Activated naive CD8-positive, alpha-beta T cell treated with anti-CD3 and anti-CD28 coated beads for 36 hours (primary cell): ENCODE measurements at regions not wholly inside any gene's neighbourhood (a gene's known extent, or its start where the extent isn't known, plus 50 kb on each side); places are given as distances from the start of the nearest gene placed in this dataset.

ENCODE experiments used
- DNase-seq: peaks from one replicate; pipeline ENCODE4 v3.0.0; 2021
- H3K27ac Mint-ChIP-seq: one replicate; pipeline ENCODE4 v1.8.0; 2022; ENCODE audit warnings: mild to moderate bottlenecking, moderate library complexity, mixed read lengths
- H3K27me3 Mint-ChIP-seq: one replicate; pipeline ENCODE4 v1.8.0; 2022; ENCODE audit warnings: mild to moderate bottlenecking, mixed read lengths
- H3K36me3 Mint-ChIP-seq: one replicate; pipeline ENCODE4 v1.8.0; 2021; ENCODE audit warnings: mild to moderate bottlenecking, mixed read lengths
- H3K4me1 Mint-ChIP-seq: one replicate; pipeline ENCODE4 v1.8.0; 2021; ENCODE audit warnings: mixed read lengths
- H3K4me3 Mint-ChIP-seq: one replicate; pipeline ENCODE4 v1.8.0; 2022; ENCODE audit warnings: mild to moderate bottlenecking, moderate library complexity, mixed read lengths
- H3K9me3 Mint-ChIP-seq: one replicate; pipeline ENCODE4 v1.8.0; 2022; ENCODE audit warnings: mixed read lengths

DNA sequence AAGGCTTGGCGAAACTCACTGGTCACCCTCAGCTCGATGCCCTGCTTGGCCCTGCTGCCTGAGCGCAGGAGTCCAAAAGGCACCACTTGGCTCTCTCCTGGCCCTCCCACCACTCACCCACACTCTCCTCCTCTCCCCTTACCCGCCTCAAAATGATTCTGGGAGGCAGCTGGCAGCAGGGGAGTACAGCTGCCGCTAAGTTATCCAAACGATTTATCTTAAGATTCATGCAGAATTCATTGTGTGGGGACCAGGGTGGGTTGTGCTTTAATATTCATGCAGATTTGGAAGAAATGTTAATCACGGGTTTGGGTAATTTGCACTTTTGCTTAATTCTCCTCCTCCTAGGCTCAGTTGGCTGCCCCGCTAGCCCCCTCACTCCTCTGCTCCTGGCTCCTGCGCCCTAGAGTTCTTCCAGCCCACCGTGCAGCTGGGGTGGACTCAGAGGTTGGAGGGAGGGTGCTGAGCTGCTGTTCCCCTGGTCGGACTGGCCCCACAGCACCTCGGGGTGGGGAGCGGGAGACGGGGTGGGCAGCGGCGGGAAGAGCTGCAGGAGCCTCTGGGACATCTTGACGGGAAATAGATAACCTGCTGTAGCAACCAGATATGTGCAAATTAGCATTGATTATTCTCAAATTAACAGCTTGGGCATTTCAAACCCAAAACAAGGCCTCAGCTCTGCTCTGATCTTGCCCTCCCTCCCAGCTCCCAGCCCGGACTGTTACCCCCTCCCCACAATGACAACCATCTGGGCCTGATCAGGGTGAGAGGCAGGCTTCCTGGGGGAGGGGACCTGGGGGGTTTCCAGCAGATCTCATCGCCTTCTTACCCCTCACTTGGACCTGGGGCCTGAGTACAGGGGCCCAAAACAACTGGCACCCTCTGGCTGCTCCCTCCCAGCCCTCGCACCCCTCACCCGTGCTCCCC lies 122.6 kb upstream of the RPL38 start:
- H3K4me1 Mint-ChIP-seq = no peaks in the 10 kb centered on the region
- no peak for DNase-seq
- no peak overlapping the region for H3K27ac Mint-ChIP-seq
- no peaks in the 10 kb centered on the region for H3K36me3 Mint-ChIP-seq
- no peak overlapping the region for H3K4me3 Mint-ChIP-seq
- peaks cover 7% of the 10 kb centered on the region for H3K9me3 Mint-ChIP-seq
- H3K27me3 Mint-ChIP-seq = no peaks in the 10 kb centered on the region

DNA sequence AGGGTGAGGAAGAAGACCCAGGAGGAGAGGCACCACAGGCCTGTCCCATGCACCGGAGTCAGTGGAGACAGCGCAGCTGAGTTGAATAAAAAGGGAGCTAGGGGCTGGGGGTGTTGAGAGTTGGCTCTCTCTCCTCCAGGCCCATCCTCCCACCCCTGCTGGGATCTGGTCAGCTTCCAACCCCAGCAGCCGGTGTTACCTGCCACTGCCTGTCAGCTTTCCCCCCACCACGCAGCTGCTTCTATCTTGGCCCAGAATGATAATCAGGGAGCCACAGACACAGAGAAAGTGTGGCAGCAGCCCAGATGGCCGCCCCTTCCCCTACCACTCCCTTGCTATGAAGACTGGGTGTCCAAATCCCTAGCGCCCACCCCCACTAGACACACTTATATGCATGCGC lies 120.6 kb upstream of the RPL38 start:
- no peaks in the 10 kb centered on the region for H3K36me3 Mint-ChIP-seq
- H3K4me1 Mint-ChIP-seq = no peaks in the 10 kb centered on the region
- H3K27me3 Mint-ChIP-seq = no peaks in the 10 kb centered on the region
- H3K27ac Mint-ChIP-seq = no peak overlapping the region
- H3K9me3 Mint-ChIP-seq = peaks cover 7% of the 10 kb centered on the region
- DNase-seq = no peak
- no peak overlapping the region for H3K4me3 Mint-ChIP-seq

DNA sequence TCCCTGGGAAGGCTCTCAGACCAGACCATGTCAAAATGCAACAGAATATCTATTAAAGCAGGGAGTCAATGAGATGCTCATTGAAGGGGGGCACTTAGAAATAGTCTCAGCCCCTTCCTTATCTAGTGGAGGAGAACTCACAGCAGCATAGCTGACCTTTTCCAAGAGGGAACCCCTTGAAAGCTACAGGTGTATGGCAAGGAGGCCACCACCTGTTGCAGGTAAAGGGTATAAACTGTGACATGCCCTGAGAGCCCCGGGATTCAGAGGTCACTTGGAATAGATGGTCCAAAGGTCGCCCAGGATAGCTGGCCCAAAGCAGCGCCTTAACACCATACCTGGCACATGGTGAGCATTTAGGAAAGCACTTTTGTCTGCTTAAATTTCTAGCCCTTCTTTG lies 120.2 kb upstream of the RPL38 start:
- H3K36me3 Mint-ChIP-seq = no peaks in the 10 kb centered on the region
- no peak for DNase-seq
- H3K4me3 Mint-ChIP-seq = no peak overlapping the region
- peaks cover 7% of the 10 kb centered on the region for H3K9me3 Mint-ChIP-seq
- no peaks in the 10 kb centered on the region for H3K4me1 Mint-ChIP-seq
- no peak overlapping the region for H3K27ac Mint-ChIP-seq
- no peaks in the 10 kb centered on the region for H3K27me3 Mint-ChIP-seq

DNA sequence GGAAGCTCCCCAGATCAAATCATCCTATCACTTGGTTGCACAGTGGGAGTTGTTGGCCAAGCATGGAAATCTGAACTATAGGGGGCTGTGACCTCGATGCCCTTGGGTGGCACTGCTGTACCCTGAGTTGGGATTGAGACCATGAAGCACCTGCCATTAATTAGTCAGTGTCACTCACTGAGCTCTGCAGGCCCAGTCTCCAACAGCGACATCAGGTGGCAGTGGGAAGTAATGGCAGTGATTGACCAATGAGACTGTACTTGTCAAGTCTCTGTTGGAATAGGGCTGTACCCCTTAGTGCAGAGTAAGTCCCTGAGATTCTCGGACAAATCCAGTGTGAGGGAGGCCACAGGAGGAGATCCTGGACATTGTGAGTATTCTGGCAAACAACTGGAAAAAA lies 118.0 kb upstream of the RPL38 start:
- DNase-seq = peak; percentile 8
- Mint-ChIP-seq H3K36me3 (no peaks in the 10 kb centered on the region), H3K4me1 (no peaks in the 10 kb centered on the region), H3K27ac (no peak overlapping the region), H3K27me3 (peaks cover 9% of the 10 kb centered on the region), H3K9me3 (peaks cover 7% of the 10 kb centered on the region), H3K4me3 (no peak overlapping the region)

DNA sequence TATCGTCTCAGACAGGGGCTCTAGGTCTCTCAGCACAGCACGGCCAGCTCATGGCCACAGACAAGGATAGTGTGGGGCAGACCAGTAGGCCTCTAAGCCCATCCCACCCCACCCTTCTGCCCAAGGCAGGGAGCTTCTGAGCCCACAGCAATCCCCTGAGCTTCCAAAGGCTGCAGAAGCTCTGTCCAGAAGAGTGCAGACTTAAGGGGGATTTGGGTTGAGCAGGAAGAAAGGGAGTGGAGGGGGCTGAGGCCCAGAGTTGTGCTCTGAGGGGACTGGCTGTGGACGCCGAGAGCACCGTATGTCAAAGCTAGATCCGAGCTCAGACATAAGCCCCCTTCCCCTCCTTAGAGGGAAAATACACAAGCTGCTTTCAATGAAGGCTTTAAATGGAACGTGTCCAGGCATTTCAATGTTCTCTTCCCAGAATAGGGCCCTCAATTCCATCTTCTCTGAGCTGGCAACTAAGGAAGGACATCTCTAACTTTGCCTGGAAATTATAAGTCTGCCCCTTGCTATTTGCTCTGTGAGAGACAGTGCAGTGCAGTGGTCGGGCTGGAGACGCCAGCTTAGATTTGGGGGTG lies 116.4 kb upstream of the RPL38 start:
- Mint-ChIP-seq H3K36me3 (no peaks in the 10 kb centered on the region), H3K27me3 (peaks cover 9% of the 10 kb centered on the region), H3K9me3 (peaks cover 9% of the 10 kb centered on the region), H3K4me3 (no peak overlapping the region), H3K4me1 (no peaks in the 10 kb centered on the region), H3K27ac (no peak overlapping the region)
- DNase-seq = no peak

- no peak overlapping the region for H3K4me3 Mint-ChIP-seq
- no peak for DNase-seq
- no peaks in the 10 kb centered on the region for H3K36me3 Mint-ChIP-seq
- no peaks in the 10 kb centered on the region for H3K4me1 Mint-ChIP-seq
- peaks cover 12% of the 10 kb centered on the region for H3K27me3 Mint-ChIP-seq
- peaks cover 9% of the 10 kb centered on the region for H3K9me3 Mint-ChIP-seq
- H3K27ac Mint-ChIP-seq = no peak overlapping the region
Measured at GRCh38 chr17:74088285-74088933, 115.1 kb upstream of the RPL38 start.

DNA sequence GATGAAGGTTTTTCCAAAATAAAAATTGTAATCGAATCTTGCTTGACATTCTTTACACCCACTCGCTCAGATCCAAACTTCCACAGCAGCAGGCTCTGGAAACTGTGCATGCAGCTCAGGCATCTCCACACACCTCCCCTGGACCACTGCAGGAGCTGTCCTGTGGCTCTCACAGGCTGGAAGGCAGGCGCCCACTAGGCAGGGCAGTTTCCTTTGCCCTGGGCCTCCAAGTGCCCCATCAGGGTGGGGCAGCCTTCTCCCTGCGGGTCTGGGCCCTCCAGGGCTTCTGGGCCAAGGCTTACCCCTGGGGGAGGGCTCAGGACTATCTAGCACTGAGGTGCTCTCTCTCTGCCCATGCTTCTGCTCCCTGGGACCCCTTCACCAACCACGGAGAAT lies 114.5 kb upstream of the RPL38 start:
- Mint-ChIP-seq H3K36me3 (no peaks in the 10 kb centered on the region), H3K27ac (no peak overlapping the region), H3K4me1 (no peaks in the 10 kb centered on the region)

DNA sequence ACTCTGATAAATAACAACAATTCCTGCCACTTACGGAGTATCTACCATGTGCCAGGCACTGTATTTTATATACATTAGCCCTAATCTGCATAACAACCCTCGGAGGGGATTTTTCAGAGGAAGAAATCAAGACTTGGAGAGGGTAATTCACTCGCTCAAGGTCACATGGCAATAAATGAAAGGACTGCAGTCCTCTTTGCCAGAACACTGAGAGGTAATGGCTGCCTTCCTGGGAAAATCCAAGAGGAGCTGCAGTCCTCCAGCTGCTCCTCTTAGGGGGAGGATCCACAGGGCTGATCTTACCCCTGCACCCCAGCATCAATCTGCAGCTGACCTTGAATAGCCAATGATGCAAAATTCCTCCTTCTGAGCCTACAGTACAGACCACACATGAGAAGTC lies 114.1 kb upstream of the RPL38 start:
- DNase-seq = no peak
- Mint-ChIP-seq H3K36me3 (no peaks in the 10 kb centered on the region), H3K9me3 (peaks cover 9% of the 10 kb centered on the region), H3K27ac (no peak overlapping the region), H3K27me3 (peaks cover 12% of the 10 kb centered on the region), H3K4me1 (no peaks in the 10 kb centered on the region), H3K4me3 (no peak overlapping the region)

More for the DNA sequence above, 114.5 kb upstream of the RPL38 start:
- DNase-seq = no peak
- Mint-ChIP-seq H3K27me3 (peaks cover 12% of the 10 kb centered on the region), H3K4me3 (no peak overlapping the region), H3K9me3 (peaks cover 9% of the 10 kb centered on the region)

GRCh38 chr17:74089869-74090464 lies 113.5 kb upstream of the RPL38 start:
- Mint-ChIP-seq H3K4me3 (no peak overlapping the region), H3K27ac (no peak overlapping the region), H3K9me3 (peaks cover 8% of the 10 kb centered on the region), H3K4me1 (no peaks in the 10 kb centered on the region), H3K27me3 (peaks cover 12% of the 10 kb centered on the region), H3K36me3 (no peaks in the 10 kb centered on the region)
- peak; percentile 51 for DNase-seq

DNA sequence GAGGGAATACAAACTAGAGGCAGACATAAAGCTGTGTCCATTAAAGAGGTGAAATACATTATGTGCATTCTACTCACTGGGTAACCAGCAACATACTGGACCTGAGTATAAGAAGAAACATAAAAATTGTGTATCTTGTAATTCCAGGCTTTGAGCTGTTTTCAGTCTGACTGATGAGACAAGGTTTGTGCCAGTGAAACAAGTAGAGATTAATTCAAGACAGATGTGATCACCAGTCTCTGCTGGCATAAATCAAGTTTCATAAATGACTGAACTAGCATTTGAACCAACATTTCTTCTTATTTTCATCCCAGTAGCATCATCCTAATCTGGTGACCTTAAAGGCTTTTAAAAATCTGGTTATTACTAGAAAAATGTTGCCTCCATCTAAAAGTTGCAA lies 108.8 kb upstream of the RPL38 start:
- peaks cover 2% of the 10 kb centered on the region for H3K9me3 Mint-ChIP-seq
- no peak overlapping the region for H3K4me3 Mint-ChIP-seq
- no peaks in the 10 kb centered on the region for H3K4me1 Mint-ChIP-seq

DNA sequence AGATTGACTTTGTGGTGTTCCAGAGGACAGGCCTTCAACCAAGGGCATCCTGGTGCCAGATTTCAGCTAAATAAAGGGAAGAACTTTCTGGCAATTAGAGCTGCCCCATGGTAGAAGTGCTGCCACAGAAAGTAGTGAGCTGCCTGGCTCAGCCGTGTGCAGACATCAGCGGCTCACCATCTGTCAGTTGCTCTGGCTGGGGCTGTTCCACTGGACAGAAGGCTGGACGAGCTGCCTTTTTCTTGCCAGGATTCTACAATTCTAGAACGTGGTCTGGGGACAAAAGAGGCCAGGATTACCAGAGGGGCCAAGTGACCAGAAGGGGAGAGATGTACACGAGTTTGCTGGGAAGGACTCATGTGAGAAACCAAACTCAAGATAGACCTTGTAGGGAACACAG lies 107.0 kb upstream of the RPL38 start:
- H3K9me3 Mint-ChIP-seq = peaks cover 2% of the 10 kb centered on the region
- H3K27me3 Mint-ChIP-seq = peaks cover 3% of the 10 kb centered on the region
- no peaks in the 10 kb centered on the region for H3K4me1 Mint-ChIP-seq
- no peak for DNase-seq
- no peak overlapping the region for H3K27ac Mint-ChIP-seq
- no peak overlapping the region for H3K4me3 Mint-ChIP-seq
- H3K36me3 Mint-ChIP-seq = no peaks in the 10 kb centered on the region

More for the DNA sequence above, 108.8 kb upstream of the RPL38 start:
- H3K36me3 Mint-ChIP-seq = no peaks in the 10 kb centered on the region
- no peak for DNase-seq
- peaks cover 3% of the 10 kb centered on the region for H3K27me3 Mint-ChIP-seq
- H3K27ac Mint-ChIP-seq = no peak overlapping the region

DNA sequence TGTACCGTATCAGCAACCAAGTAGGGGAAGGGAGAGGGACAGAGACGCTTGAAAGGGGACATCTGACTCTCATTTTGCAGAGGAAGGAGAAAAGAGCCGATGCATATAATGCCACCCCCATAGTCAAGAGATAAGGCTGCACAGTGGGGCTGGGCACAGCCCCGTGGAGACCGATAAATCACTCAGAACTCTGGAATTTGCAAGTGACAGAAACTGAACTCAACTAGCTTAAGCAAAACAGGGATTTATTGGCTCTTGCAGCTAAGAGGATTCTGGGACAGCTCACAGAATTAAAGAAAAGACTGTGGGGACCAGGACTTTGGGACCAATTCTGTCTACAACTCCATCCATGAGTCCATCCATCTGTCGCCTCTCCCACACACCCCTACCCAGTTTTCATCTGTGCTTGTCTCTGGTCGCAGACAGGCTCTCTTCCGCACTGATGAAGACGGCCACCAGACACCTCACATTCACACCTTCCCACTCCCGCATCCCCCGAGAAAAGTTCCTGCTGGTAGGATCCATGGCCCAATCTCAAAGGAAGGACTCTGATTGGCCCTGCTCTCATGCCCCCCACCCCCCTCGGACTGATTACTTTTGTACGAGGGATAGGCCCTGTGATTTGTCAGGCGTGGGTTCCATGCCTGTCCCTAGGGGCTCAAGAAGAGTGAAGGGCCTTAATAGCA lies 105.9 kb upstream of the RPL38 start:
- Mint-ChIP-seq H3K4me1 (no peaks in the 10 kb centered on the region), H3K27ac (no peak overlapping the region), H3K9me3 (no peaks in the 10 kb centered on the region), H3K4me3 (no peak overlapping the region), H3K27me3 (peaks cover 6% of the 10 kb centered on the region), H3K36me3 (no peaks in the 10 kb centered on the region)
- DNase-seq = no peak

- H3K27ac Mint-ChIP-seq = no peak overlapping the region
- H3K4me1 Mint-ChIP-seq = no peaks in the 10 kb centered on the region
- no peak overlapping the region for H3K4me3 Mint-ChIP-seq
- H3K36me3 Mint-ChIP-seq = no peaks in the 10 kb centered on the region
- no peak for DNase-seq
- peaks cover 3% of the 10 kb centered on the region for H3K27me3 Mint-ChIP-seq
- H3K9me3 Mint-ChIP-seq = no peaks in the 10 kb centered on the region
Measured at GRCh38 chr17:74098136-74099024, 105.1 kb upstream of the RPL38 start.
